ENCODE measurements at regions not wholly inside any gene's neighbourhood (a gene's known extent, or its start where the extent isn't known, plus 50 kb on each side); places are given as distances from the start of the nearest gene placed in this dataset.
"Not testable (repeated sequence)": the region's sequence is repeated elsewhere in the genome, so short reads cannot be mapped to it uniquely, and the experiment has no call there.

DNA sequence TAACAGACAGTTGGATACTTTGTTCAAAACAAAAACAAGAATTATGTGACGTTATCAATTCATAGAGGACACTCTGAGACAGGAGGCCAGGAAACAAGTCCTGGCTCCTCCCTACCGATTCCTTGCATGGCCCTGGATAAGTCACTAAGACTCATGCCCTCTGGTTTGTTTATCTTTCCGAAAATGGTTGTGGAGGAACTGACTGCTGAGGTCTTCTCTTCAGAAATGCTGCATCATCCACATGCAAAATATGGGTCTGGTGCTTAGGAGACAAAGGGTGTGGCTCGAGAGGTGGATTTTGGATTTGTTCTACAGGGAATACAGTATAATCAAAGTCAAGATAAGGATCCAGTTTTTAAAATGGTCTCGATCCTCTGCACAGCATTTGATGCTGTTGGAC is 130.9 kb downstream of the RELL1 start:
- no peak for DNase-seq (ENCODE audit: low spot score)

DNA sequence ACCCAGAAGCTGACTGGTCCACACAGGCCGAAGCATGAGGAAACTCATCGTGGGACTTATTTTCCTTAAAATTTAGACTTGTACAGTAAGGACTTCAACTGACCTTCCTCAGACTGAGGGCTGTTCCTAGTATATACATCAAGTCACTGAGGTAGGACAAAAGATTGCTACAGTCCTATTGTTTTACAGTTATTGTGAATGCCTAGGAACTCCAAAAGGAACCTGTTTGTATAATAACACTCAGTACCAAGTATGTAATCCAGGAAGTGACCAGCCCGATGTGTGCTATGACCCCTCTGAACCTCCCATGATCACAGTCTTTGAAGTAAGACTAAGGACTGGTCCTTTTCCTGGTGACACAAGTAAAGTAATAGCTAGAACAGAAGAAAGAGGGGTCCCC is 136.3 kb downstream of the RELL1 start:
- DNase-seq (ENCODE audit: low spot score): not testable (repeated sequence)

DNA sequence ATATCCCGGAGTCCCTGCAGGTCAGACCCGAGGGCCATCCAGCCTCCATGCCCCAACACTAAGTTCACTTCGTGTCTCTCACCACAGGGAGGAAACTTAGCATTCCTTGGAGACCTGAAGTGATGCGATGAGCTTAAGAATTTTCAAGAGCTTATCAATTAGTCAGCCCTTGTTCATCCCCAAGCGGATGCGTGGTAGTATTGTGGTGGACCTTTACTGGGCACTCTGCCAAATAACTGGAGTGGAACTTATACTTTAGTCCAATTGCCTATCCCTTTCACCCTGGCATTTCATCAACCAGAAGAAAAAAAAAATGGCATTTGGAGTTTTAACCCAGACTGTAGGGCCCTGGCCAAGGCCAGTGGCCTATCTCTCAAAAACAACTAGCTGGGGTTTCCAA is 137.1 kb downstream of the RELL1 start:
- DNase-seq (ENCODE audit: low spot score): no peak

DNA sequence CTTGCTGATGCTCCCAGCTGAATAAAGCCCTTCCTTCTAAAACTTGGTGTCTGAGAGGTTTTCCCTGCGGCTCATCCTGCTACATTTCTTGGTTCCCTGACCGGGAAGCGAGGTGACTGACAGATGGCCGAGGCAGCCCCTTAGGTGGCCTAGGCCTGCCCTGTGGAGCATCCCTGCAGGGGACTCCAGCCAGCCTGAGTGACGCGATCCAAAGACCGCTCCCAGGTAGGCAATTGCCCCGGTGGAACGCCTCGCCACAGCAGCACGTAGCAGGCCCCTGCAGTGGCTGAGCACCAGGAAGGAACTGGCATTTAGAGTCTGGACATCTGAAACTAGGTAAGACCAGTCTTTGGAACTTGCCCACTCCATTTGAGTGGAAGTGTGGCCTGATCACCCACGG is 139.6 kb downstream of the RELL1 start:
- DNase-seq (ENCODE audit: low spot score): no peak

DNA sequence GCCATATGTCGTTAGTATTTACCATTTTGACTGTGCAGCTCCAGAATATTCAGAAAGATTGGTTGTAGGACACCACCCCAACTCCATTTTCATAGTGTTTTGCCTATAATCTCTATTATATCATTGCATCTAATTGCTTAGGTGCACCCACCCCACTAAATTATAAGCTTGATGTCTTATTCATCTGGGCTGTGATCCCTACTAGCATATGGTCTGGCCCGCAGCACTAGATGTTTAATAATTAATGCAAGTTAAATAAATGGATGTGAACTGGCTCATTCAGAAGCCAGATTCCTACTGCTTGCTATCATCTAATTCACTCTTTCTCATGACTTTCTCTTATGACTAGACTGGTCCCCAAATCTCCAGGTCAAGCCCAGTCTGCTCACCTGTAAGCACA is 143.5 kb downstream of the RELL1 start:
- DNase-seq (ENCODE audit: low spot score): no peak

GRCh38 chr4:37541956-37542355 is 144.2 kb downstream of the RELL1 start:
- no peak for DNase-seq (ENCODE audit: low spot score)

DNA sequence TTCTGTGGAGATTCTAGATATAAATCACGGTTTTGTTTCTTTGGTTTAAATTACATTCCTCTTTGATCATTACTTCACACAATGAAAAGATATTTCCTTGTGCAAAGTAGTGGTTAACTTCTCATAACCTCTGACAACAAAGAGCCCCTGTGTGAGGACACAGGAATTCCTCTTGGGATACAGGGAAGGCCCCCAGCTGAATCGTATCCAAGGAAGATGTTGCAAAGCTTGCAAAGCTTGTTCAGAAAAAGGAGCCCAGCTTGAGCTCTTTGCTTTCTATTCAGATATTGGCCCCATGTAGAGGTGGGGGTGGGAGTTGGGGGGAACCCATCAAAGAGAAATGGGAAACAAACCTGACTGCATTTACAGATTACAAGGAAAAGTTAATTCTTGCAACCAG is 145.7 kb downstream of the RELL1 start:
- DNase-seq (ENCODE audit: low spot score): peak; percentile 46

GRCh38 chr4:37538931-37539330 is 147.2 kb downstream of the RELL1 start:
- no peak for DNase-seq (ENCODE audit: low spot score)

DNA sequence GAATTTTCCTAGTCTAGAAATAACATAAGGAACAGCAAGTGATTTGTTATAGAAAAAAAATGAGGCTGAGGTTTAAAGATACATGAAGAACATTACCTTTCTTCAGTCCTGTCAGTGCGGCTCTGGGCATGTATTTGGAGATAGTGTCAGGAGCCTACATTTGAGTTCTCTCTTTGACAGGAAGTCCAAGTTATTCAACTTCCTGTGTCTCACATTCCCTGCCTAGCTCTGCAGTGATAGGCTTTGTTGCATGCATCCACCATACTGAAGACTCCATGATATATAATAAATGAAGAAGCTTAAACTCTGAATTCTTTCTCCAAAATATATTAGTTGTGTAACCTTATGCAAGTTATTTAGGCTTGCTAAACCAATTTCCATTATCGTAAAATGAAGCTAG is 148.7 kb downstream of the RELL1 start:
- DNase-seq (ENCODE audit: low spot score): no peak

- no peak for DNase-seq (ENCODE audit: low spot score)
Observed at GRCh38 chr4:37535872-37536271, 150.3 kb downstream of the RELL1 start.

GRCh38 chr4:37533286-37534033 is 152.7 kb downstream of the RELL1 start:
- DNase-seq (ENCODE audit: low spot score): no peak

GRCh38 chr4:37531151-37531550 is 155.0 kb downstream of the RELL1 start:
- no peak for DNase-seq (ENCODE audit: low spot score)

DNA sequence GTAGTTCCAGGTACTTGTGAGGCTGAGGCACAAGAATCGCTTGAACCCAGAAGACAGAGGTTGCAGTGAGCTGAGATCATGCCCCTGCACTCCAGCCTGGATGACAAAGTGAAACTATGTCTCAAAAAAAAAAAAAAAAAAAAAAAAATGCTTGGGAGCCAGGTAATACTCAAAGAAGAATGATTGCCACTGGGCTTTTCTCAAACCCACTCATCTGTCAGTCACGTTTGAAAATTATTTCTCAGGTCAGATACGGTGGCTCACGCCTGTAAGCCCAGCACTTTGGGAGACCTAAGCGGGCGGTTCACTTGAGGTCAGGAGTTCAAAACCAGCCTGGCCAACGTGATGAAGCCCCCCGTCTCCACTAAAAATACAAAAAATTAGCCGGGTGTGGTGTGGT is 155.7 kb downstream of the RELL1 start:
- DNase-seq (ENCODE audit: low spot score): no peak

DNA sequence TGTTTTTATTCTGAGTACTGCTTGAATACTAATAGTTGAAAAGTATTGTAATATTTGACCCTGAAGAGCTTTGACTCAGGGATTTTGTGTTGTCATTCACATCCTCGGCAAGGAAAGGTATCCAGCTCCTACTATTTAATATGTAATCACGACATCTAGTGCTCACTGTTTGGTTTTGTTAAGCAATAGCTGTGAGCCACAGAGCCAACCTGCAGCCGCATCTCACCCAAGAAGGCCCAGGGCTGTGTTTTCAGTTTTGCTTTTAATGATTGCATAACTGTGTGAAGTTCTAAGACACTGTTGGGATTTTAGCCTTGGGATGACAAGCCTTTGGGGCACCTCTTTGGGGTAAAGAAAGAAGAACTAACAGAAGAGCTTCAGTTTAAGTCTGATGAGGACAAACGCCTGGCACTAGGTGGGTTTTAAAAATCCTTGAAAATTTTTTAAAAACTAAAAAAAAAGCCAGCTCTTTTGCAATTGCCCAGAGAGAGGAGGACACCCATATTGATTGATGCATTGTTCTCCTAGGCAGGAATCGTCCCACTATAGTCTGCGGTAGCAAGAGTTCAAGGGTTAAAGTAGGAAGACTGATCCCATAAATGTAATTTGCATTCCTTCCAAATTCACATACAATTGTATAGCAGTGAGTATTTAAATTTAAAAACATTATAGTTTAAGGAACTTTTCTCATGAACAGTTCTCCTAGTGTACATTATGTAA is 157.8 kb downstream of the RELL1 start:
- no peak for DNase-seq (ENCODE audit: low spot score)

- no peak for DNase-seq (ENCODE audit: low spot score)
Observed at GRCh38 chr4:37524267-37524666, 161.9 kb downstream of the RELL1 start.

DNA sequence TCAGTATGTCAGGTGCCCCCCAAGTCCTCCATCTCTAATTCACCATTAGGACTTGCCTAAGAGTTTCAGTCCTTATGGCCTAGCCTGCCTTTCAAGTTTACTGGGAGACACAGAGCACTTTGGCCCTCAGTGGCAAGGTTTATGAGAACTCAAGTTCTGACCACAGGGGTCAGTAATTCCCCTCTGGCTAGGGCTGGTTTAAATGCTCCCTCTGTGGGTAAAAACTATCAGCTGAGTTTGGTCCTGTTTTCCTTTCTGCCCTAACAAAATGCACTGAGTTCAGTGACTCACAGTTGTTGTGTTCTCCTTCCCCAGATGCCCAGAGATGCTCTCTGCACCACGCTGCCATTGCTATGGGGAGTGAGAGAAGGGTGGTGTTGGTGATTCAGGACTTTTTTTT is 163.2 kb downstream of the RELL1 start:
- DNase-seq (ENCODE audit: low spot score): no peak

- DNase-seq (ENCODE audit: low spot score): no peak
Observed at GRCh38 chr4:37517326-37517725, 168.8 kb downstream of the RELL1 start.

GRCh38 chr4:37516057-37516775 is 170.0 kb downstream of the RELL1 start:
- no peak for DNase-seq (ENCODE audit: low spot score)

GRCh38 chr4:37510626-37511025 is 175.6 kb downstream of the RELL1 start:
- no peak for DNase-seq (ENCODE audit: low spot score)

- DNase-seq (ENCODE audit: low spot score): no peak
Observed at GRCh38 chr4:37503261-37503660, 182.9 kb downstream of the RELL1 start.

GRCh38 chr4:37502070-37502469 is 184.1 kb downstream of the RELL1 start:
- no peak for DNase-seq (ENCODE audit: low spot score)
